Liver (tissue), 7 donors: ENCODE measurements at regions not wholly inside any gene's neighbourhood (a gene's known extent, or its start where the extent isn't known, plus 50 kb on each side); places are given as distances from the start of the nearest gene placed in this dataset.

ENCODE experiments used
- DNase-seq: peaks from one replicate; pipeline ENCODE4 v3.0.0-alpha.2; 2017; ENCODE audit warnings: low spot score
- H3K27ac ChIP-seq, 2 donors: one replicate each; pipeline ENCODE4 v1.7.0; 2013; ENCODE audit warnings: inconsistent platforms in 2 of 2, low read length in 2 of 2, control low read depth in 1 of 2, low read depth in 1 of 2, mild to moderate bottlenecking in 1 of 2
- H3K27me3 ChIP-seq, 4 donors: one replicate each; pipeline versions ENCODE4 v1.6.1 to v1.7.0; 2013; ENCODE audit warnings: low read length in 3 of 4, inconsistent platforms in 1 of 4, mild to moderate bottlenecking in 1 of 4, moderate library complexity in 1 of 4; ENCODE audit not compliant: control insufficient read depth in 4 of 4, insufficient read depth in 4 of 4
- H3K36me3 ChIP-seq, 4 donors: one replicate each; pipeline versions ENCODE4 v1.6.1 to v1.7.0; 2013; ENCODE audit warnings: low read length in 3 of 4, mild to moderate bottlenecking in 3 of 4, low read depth in 1 of 4, moderate library complexity in 1 of 4; ENCODE audit not compliant: control insufficient read depth in 4 of 4, insufficient read depth in 3 of 4
- H3K4me1 ChIP-seq, 4 donors: one replicate each; pipeline versions ENCODE4 v1.6.1 to v1.7.0; 2013; ENCODE audit warnings: low read length in 3 of 4, mild to moderate bottlenecking in 3 of 4, moderate library complexity in 1 of 4; ENCODE audit not compliant: control insufficient read depth in 4 of 4, insufficient read depth in 4 of 4
- H3K4me3 ChIP-seq, 3 donors: one replicate each; pipeline versions ENCODE4 v1.6.1 to v1.7.0; 2013; ENCODE audit warnings: low read length in 3 of 3, control low read depth in 1 of 3, low read depth in 1 of 3, mild to moderate bottlenecking in 1 of 3
- H3K9ac ChIP-seq, 2 donors: one replicate each; pipeline ENCODE4 v1.7.0; 2013; ENCODE audit warnings: low read length in 2 of 2, mild to moderate bottlenecking in 2 of 2, moderate library complexity in 2 of 2, control low read depth in 1 of 2, low read depth in 1 of 2
- H3K9me3 ChIP-seq, 4 donors: one replicate each; pipeline versions ENCODE4 v1.6.1 to v1.7.0; 2013; ENCODE audit warnings: low read length in 3 of 4; ENCODE audit not compliant: control insufficient read depth in 4 of 4
- ATF3 ChIP-seq: IDR thresholded peaks from 2 replicates; pipeline ENCODE4 v1.6.1; 2016; ENCODE audit warnings: antibody characterized with exemption
- FOXA2 ChIP-seq: IDR thresholded peaks from 2 replicates; pipeline ENCODE4 v1.6.1; 2016; ENCODE audit warnings: antibody characterized with exemption
- HNF4A ChIP-seq, 2 donors: conservative IDR thresholded peaks; 2 replicates each; pipeline ENCODE4 v1.6.1; 2016; ENCODE audit warnings: antibody characterized with exemption in 2 of 2, mild to moderate bottlenecking in 2 of 2
- JUND ChIP-seq, 2 donors: IDR thresholded peaks; 2 replicates each; pipeline ENCODE4 v1.6.1; 2016; ENCODE audit warnings: antibody characterized with exemption in 2 of 2
- NR2F2 ChIP-seq: IDR thresholded peaks from 2 replicates; pipeline ENCODE4 v1.6.1; 2016; ENCODE audit warnings: antibody characterized with exemption
- RXRA ChIP-seq, 2 donors: IDR thresholded peaks; 2 replicates each; pipeline ENCODE4 v1.6.1; 2017 to 2018; ENCODE audit warnings: antibody characterized with exemption in 2 of 2, mild to moderate bottlenecking in 1 of 2
- SP1 ChIP-seq: IDR thresholded peaks from 2 replicates; pipeline ENCODE4 v1.6.1; 2018; ENCODE audit warnings: antibody characterized with exemption, mild to moderate bottlenecking
- TAF1 ChIP-seq: conservative IDR thresholded peaks from 2 replicates; pipeline ENCODE4 v1.6.1; 2016; ENCODE audit warnings: antibody characterized with exemption, mild to moderate bottlenecking
- YY1 ChIP-seq: IDR thresholded peaks from 2 replicates; pipeline ENCODE4 v1.6.1; 2016; ENCODE audit warnings: antibody characterized with exemption, mild to moderate bottlenecking
- WGBS: extraction: QIAGEN DNeasy Blood & Tissue Kit; methylation state at CpG from one replicate; pipeline ENCODE4 v1.1.7; 2013; 5-methylcytosine and 5-hydroxymethylcytosine counted together
- TF ChIP-seq, protein P1 (sequence below): IDR thresholded peaks from 2 replicates; pipeline ENCODE4 v1.6.1; 2016; ENCODE audit warnings: antibody characterized with exemption, mild to moderate bottlenecking
- donor health status: healthy.
- donor health status: healthy.
- donor health status: healthy.
- donor health status: healthy.

DNA sequence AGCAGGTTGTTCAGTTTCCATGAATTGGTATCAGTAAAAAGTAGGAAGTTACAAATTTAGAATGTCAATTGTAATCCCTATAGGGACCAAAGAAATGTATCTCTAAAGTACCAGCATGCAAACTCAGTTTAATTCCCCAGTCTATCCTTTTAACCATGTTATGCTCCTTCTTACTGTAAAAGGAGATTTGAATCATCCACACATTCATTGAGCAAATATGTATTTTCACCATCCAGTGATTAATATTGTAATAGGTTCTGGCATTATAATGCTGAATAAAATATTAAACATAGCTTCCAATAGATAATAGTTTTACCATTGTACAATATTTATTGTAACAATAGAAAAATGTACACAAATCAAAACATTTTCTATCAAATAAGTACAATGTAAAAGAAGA is 228.2 kb upstream of the SEMA3A start:
- Histone ChIP-seq H3K4me1 (no peaks in the 10 kb centered on the region), H3K27me3 (no peaks in the 10 kb centered on the region), H3K9me3 (no peaks in the 10 kb centered on the region), H3K27ac (no peak overlapping the region), H3K4me3 (no peak overlapping the region), H3K36me3 (no peaks in the 10 kb centered on the region), H3K9ac (no peak overlapping the region)
- no peak for DNase-seq
- TF ChIP-seq, protein P1, sequence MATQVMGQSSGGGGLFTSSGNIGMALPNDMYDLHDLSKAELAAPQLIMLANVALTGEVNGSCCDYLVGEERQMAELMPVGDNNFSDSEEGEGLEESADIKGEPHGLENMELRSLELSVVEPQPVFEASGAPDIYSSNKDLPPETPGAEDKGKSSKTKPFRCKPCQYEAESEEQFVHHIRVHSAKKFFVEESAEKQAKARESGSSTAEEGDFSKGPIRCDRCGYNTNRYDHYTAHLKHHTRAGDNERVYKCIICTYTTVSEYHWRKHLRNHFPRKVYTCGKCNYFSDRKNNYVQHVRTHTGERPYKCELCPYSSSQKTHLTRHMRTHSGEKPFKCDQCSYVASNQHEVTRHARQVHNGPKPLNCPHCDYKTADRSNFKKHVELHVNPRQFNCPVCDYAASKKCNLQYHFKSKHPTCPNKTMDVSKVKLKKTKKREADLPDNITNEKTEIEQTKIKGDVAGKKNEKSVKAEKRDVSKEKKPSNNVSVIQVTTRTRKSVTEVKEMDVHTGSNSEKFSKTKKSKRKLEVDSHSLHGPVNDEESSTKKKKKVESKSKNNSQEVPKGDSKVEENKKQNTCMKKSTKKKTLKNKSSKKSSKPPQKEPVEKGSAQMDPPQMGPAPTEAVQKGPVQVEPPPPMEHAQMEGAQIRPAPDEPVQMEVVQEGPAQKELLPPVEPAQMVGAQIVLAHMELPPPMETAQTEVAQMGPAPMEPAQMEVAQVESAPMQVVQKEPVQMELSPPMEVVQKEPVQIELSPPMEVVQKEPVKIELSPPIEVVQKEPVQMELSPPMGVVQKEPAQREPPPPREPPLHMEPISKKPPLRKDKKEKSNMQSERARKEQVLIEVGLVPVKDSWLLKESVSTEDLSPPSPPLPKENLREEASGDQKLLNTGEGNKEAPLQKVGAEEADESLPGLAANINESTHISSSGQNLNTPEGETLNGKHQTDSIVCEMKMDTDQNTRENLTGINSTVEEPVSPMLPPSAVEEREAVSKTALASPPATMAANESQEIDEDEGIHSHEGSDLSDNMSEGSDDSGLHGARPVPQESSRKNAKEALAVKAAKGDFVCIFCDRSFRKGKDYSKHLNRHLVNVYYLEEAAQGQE: no peak
- TF ChIP-seq ATF3 (no peak), YY1 (no peak), NR2F2 (no peak), FOXA2 (no peak)

- Histone ChIP-seq H3K9me3 (no peaks in the 10 kb centered on the region), H3K36me3 (no peaks in the 10 kb centered on the region), H3K4me1 (no peaks in the 10 kb centered on the region), H3K27me3 (peaks cover 0 to 2% (median 0%) of the 10 kb centered on the region in 4 donors), H3K27ac (no peak overlapping the region), H3K4me3 (no peak overlapping the region), H3K9ac (no peak overlapping the region)
- WGBS: 65% methylated on average over 2 of the region's 2 CpGs
- TF ChIP-seq JUND (IDR thresholded peaks at IDR 0.05): no peak
- TF ChIP-seq SP1: no peak
- TF ChIP-seq, protein P1: no peak
- no peak for TF ChIP-seq TAF1
- no peak for TF ChIP-seq RXRA (IDR thresholded peaks at IDR 0.05)
- no peak for TF ChIP-seq ATF3
- TF ChIP-seq HNF4A (conservative IDR thresholded peaks at IDR 0.05): no peak
- DNase-seq: no peak
Measured at GRCh38 chr7:84412161-84412969, 217.8 kb upstream of the SEMA3A start.
